ENCODE measurements at regions not wholly inside any gene's neighbourhood (a gene's known extent, or its start where the extent isn't known, plus 50 kb on each side); places are given as distances from the start of the nearest gene placed in this dataset.

DNA sequence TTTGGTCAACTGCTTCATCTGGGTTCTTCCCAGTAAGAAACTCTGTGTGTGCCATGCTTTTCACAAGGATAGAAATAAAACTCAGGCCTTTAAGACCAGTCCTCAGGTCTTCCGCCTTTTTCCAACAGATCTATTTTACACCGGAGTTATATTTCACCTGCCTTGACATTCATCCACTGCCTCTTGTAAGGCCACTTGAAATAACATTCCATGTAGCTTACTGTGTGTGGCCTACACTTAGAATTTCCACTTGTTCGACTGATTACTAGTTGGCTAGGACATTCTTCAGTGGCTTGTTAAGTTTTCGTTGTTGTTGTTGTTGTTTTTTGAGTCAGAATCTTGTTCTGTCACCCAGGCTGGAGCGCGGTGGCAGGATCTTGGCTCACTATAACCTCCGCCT, 92.8 kb upstream of the UNC5C start:
- Histone ChIP-seq H4K20me1 (ENCODE audit: insufficient read depth) (no peaks in the 10 kb centered on the region), H3K27me3 (ENCODE audit: insufficient read depth) (no peaks in the 10 kb centered on the region), H3K36me3 (replicated peaks in 1 of 2; ENCODE audit: control insufficient read depth in 1 of 2, insufficient read depth in 2 of 2, low read length in 1 of 2) (no peaks in the 10 kb centered on the region), H3K9me2 (no peaks in the 10 kb centered on the region), H3K4me2 (no peak overlapping the region), H3K4me3 (ENCODE audit: low read depth in 2 of 2, low read length in 1 of 2) (no peak overlapping the region), H3K9ac (no peak overlapping the region), H3F3A (replicated peaks; ENCODE audit: insufficient read depth) (no peaks in the 10 kb centered on the region), H3K79me2 (ENCODE audit: insufficient read depth) (no peaks in the 10 kb centered on the region), H3K27ac (ENCODE audit: low read depth in 2 of 2, low read length in 1 of 2) (no peak overlapping the region), H2AFZ (ENCODE audit: low read depth) (no peak overlapping the region), H3K9me3 (no peaks in the 10 kb centered on the region), H3K4me1 (ENCODE audit: control insufficient read depth in 1 of 2, insufficient read depth in 2 of 2, low read depth in 1 of 2, low read length in 1 of 2) (peaks cover 2 to 4% of the 10 kb centered on the region in 2 experiments; a peak in 2 of 4 replicates)
- 90% methylated on average over 7 of the region's 7 CpGs for WGBS (ENCODE audit: low lambda C conversion rate)
- no peak for DNase-seq
- CTCF ChIA-PET = interaction anchor here (1.2 kb wide), 1 partner anchor 9 kb away, joined by 3 read pairs; no protein-coding TSS in a partner anchor
- POLR2A ChIA-PET = no interaction called here
- TF ChIP-seq EP300 (IDR thresholded peaks at IDR 0.05; ENCODE audit: borderline replicate concordance in 1 of 2, low read depth in 1 of 2, low read length in 1 of 2) (no peak), ELF1 (IDR thresholded peaks at IDR 0.05) (no peak), NRF1 (IDR thresholded peaks at IDR 0.05; ENCODE audit: low read depth, low read length) (no peak), RXRA (IDR thresholded peaks at IDR 0.05; ENCODE audit: borderline replicate concordance, low read depth) (no peak), FOXM1 (IDR thresholded peaks at IDR 0.05; ENCODE audit: low read depth) (no peak), RFX5 (IDR thresholded peaks at IDR 0.05; ENCODE audit: low read length) (no peak), EZH2phosphoT487 (IDR thresholded peaks at IDR 0.05; ENCODE audit: borderline replicate concordance, low read depth) (no peak), SMC3 (IDR thresholded peaks at IDR 0.05; ENCODE audit: low read depth, low read length) (no peak), NFIC (IDR thresholded peaks at IDR 0.05; ENCODE audit: borderline replicate concordance) (no peak), MXI1 (IDR thresholded peaks at IDR 0.05; ENCODE audit: low read depth, low read length) (no peak), POLR2AphosphoS5 (IDR thresholded peaks at IDR 0.05; ENCODE audit: low read depth, low read length) (no peak), FOXJ3 (CRISPR knock-in tag; IDR thresholded peaks at IDR 0.05) (no peak), RCOR1 (IDR thresholded peaks at IDR 0.05; ENCODE audit: low read length) (no peak), YY1 (IDR thresholded peaks at IDR 0.05; ENCODE audit: low read depth) (no peak)
- TF ChIP-seq, protein P1, sequence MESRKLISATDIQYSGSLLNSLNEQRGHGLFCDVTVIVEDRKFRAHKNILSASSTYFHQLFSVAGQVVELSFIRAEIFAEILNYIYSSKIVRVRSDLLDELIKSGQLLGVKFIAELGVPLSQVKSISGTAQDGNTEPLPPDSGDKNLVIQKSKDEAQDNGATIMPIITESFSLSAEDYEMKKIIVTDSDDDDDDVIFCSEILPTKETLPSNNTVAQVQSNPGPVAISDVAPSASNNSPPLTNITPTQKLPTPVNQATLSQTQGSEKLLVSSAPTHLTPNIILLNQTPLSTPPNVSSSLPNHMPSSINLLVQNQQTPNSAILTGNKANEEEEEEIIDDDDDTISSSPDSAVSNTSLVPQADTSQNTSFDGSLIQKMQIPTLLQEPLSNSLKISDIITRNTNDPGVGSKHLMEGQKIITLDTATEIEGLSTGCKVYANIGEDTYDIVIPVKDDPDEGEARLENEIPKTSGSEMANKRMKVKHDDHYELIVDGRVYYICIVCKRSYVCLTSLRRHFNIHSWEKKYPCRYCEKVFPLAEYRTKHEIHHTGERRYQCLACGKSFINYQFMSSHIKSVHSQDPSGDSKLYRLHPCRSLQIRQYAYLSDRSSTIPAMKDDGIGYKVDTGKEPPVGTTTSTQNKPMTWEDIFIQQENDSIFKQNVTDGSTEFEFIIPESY (IDR thresholded peaks at IDR 0.05; ENCODE audit: borderline replicate concordance, low read depth) = no peak
- TF ChIP-seq, protein P2, sequence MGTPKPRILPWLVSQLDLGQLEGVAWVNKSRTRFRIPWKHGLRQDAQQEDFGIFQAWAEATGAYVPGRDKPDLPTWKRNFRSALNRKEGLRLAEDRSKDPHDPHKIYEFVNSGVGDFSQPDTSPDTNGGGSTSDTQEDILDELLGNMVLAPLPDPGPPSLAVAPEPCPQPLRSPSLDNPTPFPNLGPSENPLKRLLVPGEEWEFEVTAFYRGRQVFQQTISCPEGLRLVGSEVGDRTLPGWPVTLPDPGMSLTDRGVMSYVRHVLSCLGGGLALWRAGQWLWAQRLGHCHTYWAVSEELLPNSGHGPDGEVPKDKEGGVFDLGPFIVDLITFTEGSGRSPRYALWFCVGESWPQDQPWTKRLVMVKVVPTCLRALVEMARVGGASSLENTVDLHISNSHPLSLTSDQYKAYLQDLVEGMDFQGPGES (IDR thresholded peaks at IDR 0.05; ENCODE audit: low read depth, low read length) = no peak
- TF ChIP-seq, protein P3, sequence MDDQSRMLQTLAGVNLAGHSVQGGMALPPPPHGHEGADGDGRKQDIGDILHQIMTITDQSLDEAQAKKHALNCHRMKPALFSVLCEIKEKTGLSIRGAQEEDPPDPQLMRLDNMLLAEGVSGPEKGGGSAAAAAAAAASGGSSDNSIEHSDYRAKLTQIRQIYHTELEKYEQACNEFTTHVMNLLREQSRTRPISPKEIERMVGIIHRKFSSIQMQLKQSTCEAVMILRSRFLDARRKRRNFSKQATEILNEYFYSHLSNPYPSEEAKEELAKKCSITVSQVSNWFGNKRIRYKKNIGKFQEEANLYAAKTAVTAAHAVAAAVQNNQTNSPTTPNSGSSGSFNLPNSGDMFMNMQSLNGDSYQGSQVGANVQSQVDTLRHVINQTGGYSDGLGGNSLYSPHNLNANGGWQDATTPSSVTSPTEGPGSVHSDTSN (IDR thresholded peaks at IDR 0.05) = no peak
- TF ChIP-seq, protein P4, sequence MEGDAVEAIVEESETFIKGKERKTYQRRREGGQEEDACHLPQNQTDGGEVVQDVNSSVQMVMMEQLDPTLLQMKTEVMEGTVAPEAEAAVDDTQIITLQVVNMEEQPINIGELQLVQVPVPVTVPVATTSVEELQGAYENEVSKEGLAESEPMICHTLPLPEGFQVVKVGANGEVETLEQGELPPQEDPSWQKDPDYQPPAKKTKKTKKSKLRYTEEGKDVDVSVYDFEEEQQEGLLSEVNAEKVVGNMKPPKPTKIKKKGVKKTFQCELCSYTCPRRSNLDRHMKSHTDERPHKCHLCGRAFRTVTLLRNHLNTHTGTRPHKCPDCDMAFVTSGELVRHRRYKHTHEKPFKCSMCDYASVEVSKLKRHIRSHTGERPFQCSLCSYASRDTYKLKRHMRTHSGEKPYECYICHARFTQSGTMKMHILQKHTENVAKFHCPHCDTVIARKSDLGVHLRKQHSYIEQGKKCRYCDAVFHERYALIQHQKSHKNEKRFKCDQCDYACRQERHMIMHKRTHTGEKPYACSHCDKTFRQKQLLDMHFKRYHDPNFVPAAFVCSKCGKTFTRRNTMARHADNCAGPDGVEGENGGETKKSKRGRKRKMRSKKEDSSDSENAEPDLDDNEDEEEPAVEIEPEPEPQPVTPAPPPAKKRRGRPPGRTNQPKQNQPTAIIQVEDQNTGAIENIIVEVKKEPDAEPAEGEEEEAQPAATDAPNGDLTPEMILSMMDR (IDR thresholded peaks at IDR 0.05) = no peak
- TF ChIP-seq, protein P5, sequence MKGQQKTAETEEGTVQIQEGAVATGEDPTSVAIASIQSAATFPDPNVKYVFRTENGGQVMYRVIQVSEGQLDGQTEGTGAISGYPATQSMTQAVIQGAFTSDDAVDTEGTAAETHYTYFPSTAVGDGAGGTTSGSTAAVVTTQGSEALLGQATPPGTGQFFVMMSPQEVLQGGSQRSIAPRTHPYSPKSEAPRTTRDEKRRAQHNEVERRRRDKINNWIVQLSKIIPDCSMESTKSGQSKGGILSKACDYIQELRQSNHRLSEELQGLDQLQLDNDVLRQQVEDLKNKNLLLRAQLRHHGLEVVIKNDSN (IDR thresholded peaks at IDR 0.05; ENCODE audit: borderline replicate concordance, low read depth) = no peak

Data from SK-N-SH (cell line).